ENCODE measurements at regions not wholly inside any gene's neighbourhood (a gene's known extent, or its start where the extent isn't known, plus 50 kb on each side); places are given as distances from the start of the nearest gene placed in this dataset.

DNA sequence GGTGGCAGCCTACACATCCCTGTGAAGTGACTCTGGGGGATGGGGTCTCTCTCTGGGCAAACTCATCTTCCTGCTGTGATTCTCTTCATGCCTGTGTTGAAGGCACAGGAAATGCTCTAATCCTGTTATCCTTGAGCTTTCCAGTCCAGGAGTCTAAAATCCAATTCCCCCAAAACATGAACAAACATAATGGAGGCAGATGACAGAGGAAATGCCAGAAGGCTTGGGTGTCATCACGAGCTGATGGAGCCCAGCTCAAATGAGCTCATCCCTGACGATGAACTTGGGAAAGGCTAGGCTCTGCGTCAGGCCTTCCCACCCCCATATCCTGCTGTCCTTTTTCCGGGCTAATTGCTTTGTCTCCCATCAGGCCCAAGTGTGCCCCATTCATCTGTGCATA, 165.9 kb upstream of the PODXL start:
- no peak for DNase-seq (ENCODE audit: extremely low spot score in 2 of 2)
- Histone ChIP-seq H3K27me3 (no peaks in the 10 kb centered on the region), H3K4me3 (no peak overlapping the region), H3K4me1 (no peaks in the 10 kb centered on the region), H3K9me3 (no peaks in the 10 kb centered on the region), H3K27ac (no peak overlapping the region), H3K36me3 (no peaks in the 10 kb centered on the region)
- TF ChIP-seq, protein P1, sequence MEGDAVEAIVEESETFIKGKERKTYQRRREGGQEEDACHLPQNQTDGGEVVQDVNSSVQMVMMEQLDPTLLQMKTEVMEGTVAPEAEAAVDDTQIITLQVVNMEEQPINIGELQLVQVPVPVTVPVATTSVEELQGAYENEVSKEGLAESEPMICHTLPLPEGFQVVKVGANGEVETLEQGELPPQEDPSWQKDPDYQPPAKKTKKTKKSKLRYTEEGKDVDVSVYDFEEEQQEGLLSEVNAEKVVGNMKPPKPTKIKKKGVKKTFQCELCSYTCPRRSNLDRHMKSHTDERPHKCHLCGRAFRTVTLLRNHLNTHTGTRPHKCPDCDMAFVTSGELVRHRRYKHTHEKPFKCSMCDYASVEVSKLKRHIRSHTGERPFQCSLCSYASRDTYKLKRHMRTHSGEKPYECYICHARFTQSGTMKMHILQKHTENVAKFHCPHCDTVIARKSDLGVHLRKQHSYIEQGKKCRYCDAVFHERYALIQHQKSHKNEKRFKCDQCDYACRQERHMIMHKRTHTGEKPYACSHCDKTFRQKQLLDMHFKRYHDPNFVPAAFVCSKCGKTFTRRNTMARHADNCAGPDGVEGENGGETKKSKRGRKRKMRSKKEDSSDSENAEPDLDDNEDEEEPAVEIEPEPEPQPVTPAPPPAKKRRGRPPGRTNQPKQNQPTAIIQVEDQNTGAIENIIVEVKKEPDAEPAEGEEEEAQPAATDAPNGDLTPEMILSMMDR (IDR thresholded peaks at IDR 0.05): no peak
- TF ChIP-seq POLR2AphosphoS5 (IDR thresholded peaks at IDR 0.05; ENCODE audit: insufficient read depth in 1 of 2, low read depth in 1 of 2) (no peak), POLR2A (IDR thresholded peaks at IDR 0.05) (no peak)
- intact Hi-C loops (cut with DNase I): no loop called here

DNA sequence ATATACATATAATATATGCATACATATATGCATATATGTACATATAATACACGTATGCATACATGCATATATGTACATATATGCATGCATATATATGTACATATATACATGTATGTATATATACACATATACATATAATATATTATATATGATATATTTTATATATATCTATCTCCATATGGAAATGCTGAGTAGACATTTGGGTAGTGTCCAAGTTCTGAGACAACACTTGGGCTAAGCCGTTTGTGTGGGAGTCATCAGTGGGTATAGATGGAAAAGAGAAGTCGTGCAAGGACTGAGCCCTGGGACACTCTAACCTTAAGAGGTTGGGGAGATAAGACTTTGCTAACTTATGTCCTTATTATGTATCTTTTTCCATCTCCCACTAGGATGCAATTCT, 165.2 kb upstream of the PODXL start:
- H3K27me3 ChIP-seq: no peaks in the 10 kb centered on the region
- no peak overlapping the region for H3K27ac ChIP-seq
- TF ChIP-seq POLR2A (IDR thresholded peaks at IDR 0.05): no peak
- TF ChIP-seq, protein P1 (IDR thresholded peaks at IDR 0.05): no peak
- TF ChIP-seq POLR2AphosphoS5 (IDR thresholded peaks at IDR 0.05; ENCODE audit: insufficient read depth in 1 of 2, low read depth in 1 of 2): no peak
- no peaks in the 10 kb centered on the region for H3K4me1 ChIP-seq
- H3K36me3 ChIP-seq: no peaks in the 10 kb centered on the region
- intact Hi-C loops (cut with DNase I): no loop called here
- no peak for DNase-seq (ENCODE audit: extremely low spot score in 2 of 2)
- H3K9me3 ChIP-seq: no peaks in the 10 kb centered on the region
- no peak overlapping the region for H3K4me3 ChIP-seq

DNA sequence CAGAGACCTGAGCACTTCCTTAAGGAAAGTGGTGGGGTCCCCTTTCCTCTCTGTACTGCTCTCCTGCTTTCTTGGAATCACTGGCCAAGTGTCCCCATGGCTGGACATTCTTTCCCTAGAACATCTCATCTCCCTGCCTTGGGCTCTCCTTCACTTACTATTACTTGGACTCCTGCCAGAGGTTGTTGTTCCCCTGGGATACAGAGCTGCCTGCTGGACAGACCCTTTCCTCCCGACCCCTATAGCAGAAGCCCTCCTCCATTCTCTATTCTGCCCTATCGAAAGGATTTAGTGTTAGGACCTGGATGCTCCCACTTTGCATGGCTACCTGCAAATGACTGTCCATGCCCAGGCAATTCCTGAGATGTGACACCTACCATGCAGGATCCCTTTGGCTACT, 164.3 kb upstream of the PODXL start:
- Histone ChIP-seq H3K4me1 (no peaks in the 10 kb centered on the region), H3K27ac (no peak overlapping the region), H3K36me3 (no peaks in the 10 kb centered on the region), H3K4me3 (no peak overlapping the region), H3K9me3 (no peaks in the 10 kb centered on the region), H3K27me3 (no peaks in the 10 kb centered on the region)
- TF ChIP-seq POLR2AphosphoS5 (IDR thresholded peaks at IDR 0.05; ENCODE audit: insufficient read depth in 1 of 2, low read depth in 1 of 2) (no peak), POLR2A (IDR thresholded peaks at IDR 0.05) (no peak)
- TF ChIP-seq, protein P1 (IDR thresholded peaks at IDR 0.05): no peak
- DNase-seq (ENCODE audit: extremely low spot score in 2 of 2): peak in 1 of 2 donors; percentile 34
- intact Hi-C loops (cut with DNase I): no loop called here

DNA sequence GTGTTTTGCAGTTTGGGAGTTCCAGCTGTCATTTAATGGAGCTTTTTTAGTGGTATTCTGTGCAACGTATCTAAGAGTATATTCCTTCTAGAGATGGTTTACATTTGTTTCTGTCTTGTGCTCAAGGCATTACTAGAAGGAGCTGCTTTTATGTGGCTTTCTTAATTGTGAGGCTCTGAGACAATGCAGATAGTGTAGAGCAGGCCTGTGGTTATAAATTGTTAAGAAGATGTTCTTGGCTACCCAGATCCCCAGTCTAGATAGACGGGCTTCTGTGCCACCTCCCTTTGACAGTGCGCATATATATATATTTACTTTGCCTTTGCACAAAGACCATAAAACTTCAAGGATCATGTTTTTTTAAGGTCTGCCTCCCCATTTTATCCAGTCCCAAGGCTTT, 160.8 kb upstream of the PODXL start:
- intact Hi-C loops (cut with DNase I): no loop called here
- no peak for DNase-seq (ENCODE audit: extremely low spot score in 2 of 2)

DNA sequence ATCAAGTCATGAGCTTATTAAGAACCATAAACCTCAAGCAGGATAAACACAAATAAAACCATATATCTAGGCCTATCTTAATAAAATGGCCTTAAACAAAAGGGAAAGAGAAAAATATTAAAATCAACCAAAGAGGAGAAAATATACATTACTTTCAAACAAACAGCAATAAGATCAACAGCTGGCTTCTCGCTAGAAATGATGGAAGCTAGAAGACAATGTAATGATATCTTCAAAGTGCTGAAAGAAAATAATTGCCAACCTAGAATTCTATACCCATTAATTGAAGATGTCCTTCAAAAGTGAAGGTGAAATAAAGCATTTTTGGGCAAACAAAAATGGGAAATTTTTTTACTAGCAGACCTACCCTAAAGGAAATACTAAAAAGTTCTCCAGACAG, 142.9 kb upstream of the PODXL start:
- H3K27ac ChIP-seq: no peak overlapping the region
- TF ChIP-seq, protein P1 (IDR thresholded peaks at IDR 0.05): no peak
- TF ChIP-seq POLR2AphosphoS5 (IDR thresholded peaks at IDR 0.05; ENCODE audit: insufficient read depth in 1 of 2, low read depth in 1 of 2): no peak
- no peak for TF ChIP-seq POLR2A (IDR thresholded peaks at IDR 0.05)
- no peaks in the 10 kb centered on the region for H3K9me3 ChIP-seq
- H3K4me3 ChIP-seq: no peak overlapping the region
- intact Hi-C loops (cut with DNase I): no loop called here
- H3K27me3 ChIP-seq: no peaks in the 10 kb centered on the region
- DNase-seq (ENCODE audit: extremely low spot score in 2 of 2): no peak
- no peaks in the 10 kb centered on the region for H3K4me1 ChIP-seq
- no peaks in the 10 kb centered on the region for H3K36me3 ChIP-seq

More for the DNA sequence above, 160.8 kb upstream of the PODXL start:
- Histone ChIP-seq H3K27ac (no peak overlapping the region), H3K9me3 (no peaks in the 10 kb centered on the region), H3K4me1 (no peaks in the 10 kb centered on the region), H3K4me3 (no peak overlapping the region), H3K27me3 (no peaks in the 10 kb centered on the region), H3K36me3 (no peaks in the 10 kb centered on the region)
- TF ChIP-seq, protein P1 (IDR thresholded peaks at IDR 0.05): no peak
- TF ChIP-seq POLR2AphosphoS5 (IDR thresholded peaks at IDR 0.05; ENCODE audit: insufficient read depth in 1 of 2, low read depth in 1 of 2) (no peak), POLR2A (IDR thresholded peaks at IDR 0.05) (no peak)

Data from vagina (tissue), 2 donors.